ENCODE measurements at regions not wholly inside any gene's neighbourhood (a gene's known extent, or its start where the extent isn't known, plus 50 kb on each side); places are given as distances from the start of the nearest gene placed in this dataset.
A peak's percentile ranks its signal among the peaks of the same experiment; 100 is the strongest.

DNA sequence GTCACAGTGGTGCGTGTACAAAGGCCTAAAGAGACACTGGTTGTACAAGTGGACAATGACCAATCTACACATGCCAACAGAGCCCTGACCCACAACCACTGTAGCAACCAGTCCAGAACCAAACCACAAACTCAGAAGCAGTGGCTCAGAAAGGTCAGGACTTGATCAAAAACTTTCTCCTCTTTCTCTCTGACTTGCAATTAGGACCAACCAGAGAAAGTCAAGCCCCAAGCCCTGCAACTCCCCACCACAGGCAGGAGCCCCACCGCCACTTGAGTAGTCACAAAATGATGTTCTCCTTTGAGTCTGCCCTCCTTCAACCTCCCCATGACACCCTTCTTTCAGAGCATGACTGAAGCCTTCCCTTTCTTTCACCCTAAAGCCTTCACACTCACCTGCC is 291.8 kb downstream of the CDH10 start:
- 88 to 96% methylated on average over 2 of the region's 2 CpGs for WGBS, 2 donors
- ATAC-seq (ENCODE audit: low FRiP score in 2 of 2), result no peak
- H3K27ac ChIP-seq, result no peak overlapping the region
- H3K4me3 ChIP-seq, result no peak overlapping the region
- no peak for DNase-seq
- no peaks in the 10 kb centered on the region for H3K9me3 ChIP-seq
- H3K36me3 ChIP-seq, result no peaks in the 10 kb centered on the region
- no peaks in the 10 kb centered on the region for H3K4me1 ChIP-seq
- no peaks in the 10 kb centered on the region for H3K27me3 ChIP-seq
- no peak for TF ChIP-seq EP300 (IDR thresholded peaks at IDR 0.05)
- TF ChIP-seq, protein P1, sequence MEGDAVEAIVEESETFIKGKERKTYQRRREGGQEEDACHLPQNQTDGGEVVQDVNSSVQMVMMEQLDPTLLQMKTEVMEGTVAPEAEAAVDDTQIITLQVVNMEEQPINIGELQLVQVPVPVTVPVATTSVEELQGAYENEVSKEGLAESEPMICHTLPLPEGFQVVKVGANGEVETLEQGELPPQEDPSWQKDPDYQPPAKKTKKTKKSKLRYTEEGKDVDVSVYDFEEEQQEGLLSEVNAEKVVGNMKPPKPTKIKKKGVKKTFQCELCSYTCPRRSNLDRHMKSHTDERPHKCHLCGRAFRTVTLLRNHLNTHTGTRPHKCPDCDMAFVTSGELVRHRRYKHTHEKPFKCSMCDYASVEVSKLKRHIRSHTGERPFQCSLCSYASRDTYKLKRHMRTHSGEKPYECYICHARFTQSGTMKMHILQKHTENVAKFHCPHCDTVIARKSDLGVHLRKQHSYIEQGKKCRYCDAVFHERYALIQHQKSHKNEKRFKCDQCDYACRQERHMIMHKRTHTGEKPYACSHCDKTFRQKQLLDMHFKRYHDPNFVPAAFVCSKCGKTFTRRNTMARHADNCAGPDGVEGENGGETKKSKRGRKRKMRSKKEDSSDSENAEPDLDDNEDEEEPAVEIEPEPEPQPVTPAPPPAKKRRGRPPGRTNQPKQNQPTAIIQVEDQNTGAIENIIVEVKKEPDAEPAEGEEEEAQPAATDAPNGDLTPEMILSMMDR (IDR thresholded peaks at IDR 0.05), result no peak
- TF ChIP-seq POLR2A (IDR thresholded peaks at IDR 0.05), result no peak
- no peak for TF ChIP-seq POLR2AphosphoS5 (IDR thresholded peaks at IDR 0.05)

DNA sequence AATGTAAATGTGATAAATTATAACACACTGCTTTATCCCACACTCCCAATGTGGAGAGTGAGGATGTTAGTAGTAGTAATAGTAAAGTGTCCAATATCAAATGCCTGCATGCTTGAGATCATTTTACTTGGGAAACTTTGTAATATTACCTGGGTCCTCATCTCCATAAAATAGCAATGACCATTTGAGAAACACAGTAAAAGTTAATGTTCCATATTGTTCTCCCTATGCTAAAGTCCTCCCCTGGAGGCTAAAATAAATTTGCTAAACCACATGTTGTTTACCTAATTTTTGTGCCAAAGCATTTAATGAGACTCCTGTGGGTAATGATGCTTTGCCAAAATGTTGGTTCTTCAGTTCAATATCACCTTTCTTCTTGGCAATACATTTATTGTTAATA is 291.2 kb downstream of the CDH10 start:
- no peak overlapping the region for H3K4me3 ChIP-seq
- DNase-seq (no peak), ATAC-seq (ENCODE audit: low FRiP score in 2 of 2) (no peak)
- H3K9me3 ChIP-seq, result no peaks in the 10 kb centered on the region
- TF ChIP-seq POLR2AphosphoS5 (IDR thresholded peaks at IDR 0.05) (no peak), POLR2A (IDR thresholded peaks at IDR 0.05) (no peak), EP300 (IDR thresholded peaks at IDR 0.05) (no peak)
- TF ChIP-seq, protein P1 (IDR thresholded peaks at IDR 0.05), result no peak
- no peaks in the 10 kb centered on the region for H3K4me1 ChIP-seq
- H3K36me3 ChIP-seq, result no peaks in the 10 kb centered on the region
- no peaks in the 10 kb centered on the region for H3K27me3 ChIP-seq
- no peak overlapping the region for H3K27ac ChIP-seq

DNA sequence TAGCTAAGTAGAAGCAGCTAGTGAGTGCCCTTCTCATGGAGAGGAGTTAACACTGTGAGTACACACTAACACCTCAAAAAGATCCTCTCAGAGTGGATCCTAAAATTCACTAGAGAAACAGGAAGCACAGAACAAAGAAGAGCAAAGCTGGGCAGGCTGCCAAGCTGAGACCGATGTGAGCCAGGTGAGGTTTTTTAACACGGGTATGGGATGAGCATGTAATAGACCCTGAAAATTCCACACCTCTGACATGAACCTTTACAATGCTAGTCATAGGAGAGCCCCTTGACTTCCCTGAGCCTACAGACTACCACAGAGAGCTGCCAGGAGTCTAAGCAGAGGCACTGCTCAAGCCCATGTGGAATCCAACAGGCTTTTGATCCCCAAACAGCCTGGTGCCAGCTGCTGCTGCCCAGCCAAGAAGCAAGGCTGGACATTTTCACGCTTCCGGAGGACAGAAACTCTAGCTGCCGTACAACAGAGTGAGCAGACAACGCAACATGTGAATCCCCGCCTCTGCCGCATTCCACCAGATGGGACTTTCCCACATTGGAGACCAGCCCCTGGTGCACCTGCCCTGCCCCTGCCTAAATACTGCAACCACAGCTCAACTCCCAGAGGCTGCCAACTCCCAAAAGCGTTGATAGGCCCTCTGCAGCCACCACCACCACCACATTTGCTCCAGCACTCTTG is 280.8 kb downstream of the CDH10 start:
- TF ChIP-seq POLR2AphosphoS5 (IDR thresholded peaks at IDR 0.05) (no peak), POLR2A (IDR thresholded peaks at IDR 0.05) (no peak)
- TF ChIP-seq, protein P1 (IDR thresholded peaks at IDR 0.05), result no peak
- no peaks in the 10 kb centered on the region for H3K4me1 ChIP-seq
- no peak overlapping the region for H3K4me3 ChIP-seq
- no peak for ATAC-seq (ENCODE audit: low FRiP score in 2 of 2)
- H3K27ac ChIP-seq, result no peak overlapping the region
- no peak for DNase-seq
- H3K27me3 ChIP-seq, result no peaks in the 10 kb centered on the region
- WGBS, 2 donors, result 84 to 87% methylated on average over 9 of the region's 9 CpGs
- H3K36me3 ChIP-seq, result no peaks in the 10 kb centered on the region
- no peaks in the 10 kb centered on the region for H3K9me3 ChIP-seq

DNA sequence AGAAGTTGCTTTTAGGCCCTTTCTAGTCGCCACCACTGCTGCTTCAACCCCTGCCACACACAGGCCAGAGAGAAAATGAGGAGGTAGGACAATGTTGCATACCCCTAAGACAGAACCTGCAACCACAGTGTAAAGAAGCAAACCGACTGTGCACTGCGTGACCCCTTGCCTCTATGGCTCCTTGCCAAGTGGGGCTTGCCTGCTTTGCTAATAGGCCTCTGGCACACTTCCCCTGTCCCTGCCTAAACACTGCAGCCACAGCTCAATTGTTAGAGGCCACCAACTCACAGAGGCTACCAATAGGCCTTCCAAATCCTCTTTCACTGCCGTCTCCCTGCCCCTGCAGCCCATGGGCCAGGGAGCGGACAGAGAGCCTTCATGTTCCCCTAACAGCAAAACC is 280.1 kb downstream of the CDH10 start:
- H3K4me3 ChIP-seq, result no peak overlapping the region
- DNase-seq (no peak), ATAC-seq (ENCODE audit: low FRiP score in 2 of 2) (no peak)
- H3K4me1 ChIP-seq, result no peaks in the 10 kb centered on the region
- H3K36me3 ChIP-seq, result no peaks in the 10 kb centered on the region
- TF ChIP-seq POLR2A (IDR thresholded peaks at IDR 0.05), result no peak
- TF ChIP-seq EP300 (IDR thresholded peaks at IDR 0.05), result no peak
- TF ChIP-seq POLR2AphosphoS5 (IDR thresholded peaks at IDR 0.05), result no peak
- TF ChIP-seq, protein P1 (IDR thresholded peaks at IDR 0.05), result no peak
- WGBS, 2 donors, result 77 to 86% methylated on average over 3 to 5 of the region's 5 CpGs
- no peaks in the 10 kb centered on the region for H3K9me3 ChIP-seq
- no peaks in the 10 kb centered on the region for H3K27me3 ChIP-seq
- no peak overlapping the region for H3K27ac ChIP-seq

DNA sequence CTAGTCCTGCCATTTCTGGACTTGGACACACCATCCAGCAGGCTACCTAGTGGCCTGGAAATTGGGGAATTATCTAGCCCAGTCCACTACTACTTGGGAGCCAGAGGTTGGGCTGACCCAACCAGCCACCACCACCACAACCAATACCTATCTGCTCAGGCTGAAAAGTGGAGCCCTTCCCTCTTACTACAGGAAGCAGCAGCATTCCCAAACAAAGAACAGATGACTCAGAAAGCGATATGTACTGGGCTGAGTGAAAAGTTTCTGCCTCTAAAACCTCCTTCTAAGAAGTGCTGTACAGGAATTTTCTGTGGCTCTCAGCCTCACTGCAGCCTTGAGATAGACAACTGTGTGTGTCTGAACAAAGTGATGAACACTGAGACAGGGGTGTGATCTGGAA is 279.4 kb downstream of the CDH10 start:
- H3K4me3 ChIP-seq, result no peak overlapping the region
- 86 to 100% methylated on average over 1 of the region's 1 CpG for WGBS, 2 donors
- no peaks in the 10 kb centered on the region for H3K4me1 ChIP-seq
- H3K27me3 ChIP-seq, result no peaks in the 10 kb centered on the region
- DNase-seq (no peak), ATAC-seq (ENCODE audit: low FRiP score in 2 of 2) (peak in 1 of 2 donors; percentile 49)
- TF ChIP-seq POLR2AphosphoS5 (IDR thresholded peaks at IDR 0.05), result no peak
- no peak overlapping the region for H3K27ac ChIP-seq
- H3K36me3 ChIP-seq, result no peaks in the 10 kb centered on the region
- no peaks in the 10 kb centered on the region for H3K9me3 ChIP-seq

Measured in upper lobe of left lung (tissue), 6 donors.